ENCODE measurements at regions not wholly inside any gene's neighbourhood (a gene's known extent, or its start where the extent isn't known, plus 50 kb on each side); places are given as distances from the start of the nearest gene placed in this dataset.

- no peaks in the 10 kb centered on the region for H3K27me3 ChIP-seq (ENCODE audit: insufficient read depth, low read length, poor library complexity)
- H3K4me1 ChIP-seq (ENCODE audit: insufficient read depth, low read length) = peaks cover 16% of the 10 kb centered on the region
- no peaks in the 10 kb centered on the region for H3K9me3 ChIP-seq (ENCODE audit: insufficient read depth, low read length, severe bottlenecking)
- H3K36me3 ChIP-seq (ENCODE audit: insufficient read depth, low read length) = no peaks in the 10 kb centered on the region
- no peaks in the 10 kb centered on the region for H4K20me1 ChIP-seq (ENCODE audit: insufficient read depth, low read length)
- no peak overlapping the region for H2AFZ ChIP-seq (ENCODE audit: low read depth, low read length)
- no peak overlapping the region for H3K4me3 ChIP-seq (ENCODE audit: low read depth in 1 of 2, low read length in 2 of 2)
- no peaks in the 10 kb centered on the region for H3K79me2 ChIP-seq (ENCODE audit: insufficient read depth, low read length)
- ATAC-seq (ENCODE audit: insufficient read depth, low read depth) = no peak
- H3K9ac ChIP-seq (ENCODE audit: low read depth, low read length) = no peak overlapping the region
- no peak for TF ChIP-seq CTCF (IDR thresholded peaks at IDR 0.05; ENCODE audit: borderline replicate concordance, extremely low read depth, low read length, poor library complexity, severe bottlenecking)
- no peak for TF ChIP-seq EZH2 (IDR thresholded peaks at IDR 0.05; ENCODE audit: borderline replicate concordance, low read depth, low read length, severe bottlenecking)
- no peak overlapping the region for H3K4me2 ChIP-seq (ENCODE audit: insufficient read depth, low read length)
- DNase-seq = no peak
- no peak overlapping the region for H3K27ac ChIP-seq (ENCODE audit: low read length)
Observed at GRCh38 chr20:48171626-48172356, 386.5 kb upstream of the SULF2 start.

DNA sequence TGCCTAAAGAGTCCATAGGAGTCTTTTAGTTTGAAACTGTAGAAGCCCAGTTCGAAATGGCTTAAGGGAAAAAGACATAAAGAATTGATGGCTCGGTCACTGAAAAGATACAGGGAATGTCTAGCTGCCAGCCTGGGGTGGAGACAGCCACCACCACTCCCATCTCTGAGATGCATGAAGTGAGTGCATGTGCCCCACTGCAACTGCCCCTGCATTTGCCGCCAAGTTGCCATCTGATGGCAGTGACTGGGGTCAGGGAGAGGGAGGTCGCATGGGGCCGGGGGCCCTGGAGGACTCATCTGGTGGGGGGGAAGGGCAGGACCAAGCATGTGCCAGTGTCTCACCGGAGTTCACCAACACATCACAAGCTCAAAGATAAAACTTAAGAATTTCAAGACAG is 385.8 kb upstream of the SULF2 start:
- H3K27me3 ChIP-seq (ENCODE audit: insufficient read depth, low read length, poor library complexity) = no peaks in the 10 kb centered on the region

DNA sequence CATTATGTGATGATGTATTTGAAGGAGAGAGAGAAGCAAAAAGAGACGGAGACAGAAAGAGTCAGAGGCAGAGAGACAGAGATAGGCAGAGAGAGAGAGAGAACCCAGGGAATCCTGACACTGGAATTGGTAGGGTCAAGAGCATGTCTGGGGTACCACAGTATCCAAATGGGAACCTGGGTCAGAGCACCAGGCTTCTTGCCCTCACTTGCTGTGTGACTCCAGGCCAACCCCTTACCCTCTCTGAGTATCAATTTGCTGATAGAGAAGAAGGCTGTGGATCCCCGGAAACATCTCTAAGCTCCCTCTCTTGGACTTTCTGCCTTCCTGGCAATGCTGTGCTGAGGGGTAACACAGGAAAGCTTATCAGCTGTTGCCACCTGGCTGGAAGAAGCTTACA is 385.3 kb upstream of the SULF2 start:
- H3K36me3 ChIP-seq (ENCODE audit: insufficient read depth, low read length) = no peaks in the 10 kb centered on the region

More for the DNA sequence above, 385.8 kb upstream of the SULF2 start:
- no peak overlapping the region for H3K27ac ChIP-seq (ENCODE audit: low read length)
- H3K36me3 ChIP-seq (ENCODE audit: insufficient read depth, low read length) = no peaks in the 10 kb centered on the region
- TF ChIP-seq EZH2 (IDR thresholded peaks at IDR 0.05; ENCODE audit: borderline replicate concordance, low read depth, low read length, severe bottlenecking) (no peak), CTCF (IDR thresholded peaks at IDR 0.05; ENCODE audit: borderline replicate concordance, extremely low read depth, low read length, poor library complexity, severe bottlenecking) (no peak)
- no peaks in the 10 kb centered on the region for H3K79me2 ChIP-seq (ENCODE audit: insufficient read depth, low read length)
- no peak for ATAC-seq (ENCODE audit: insufficient read depth, low read depth)
- no peak overlapping the region for H3K4me2 ChIP-seq (ENCODE audit: insufficient read depth, low read length)
- peaks cover 23% of the 10 kb centered on the region for H3K4me1 ChIP-seq (ENCODE audit: insufficient read depth, low read length)
- H3K9me3 ChIP-seq (ENCODE audit: insufficient read depth, low read length, severe bottlenecking) = no peaks in the 10 kb centered on the region
- H4K20me1 ChIP-seq (ENCODE audit: insufficient read depth, low read length) = no peaks in the 10 kb centered on the region
- H2AFZ ChIP-seq (ENCODE audit: low read depth, low read length) = no peak overlapping the region
- no peak for DNase-seq
- H3K4me3 ChIP-seq (ENCODE audit: low read depth in 1 of 2, low read length in 2 of 2) = no peak overlapping the region
- no peak overlapping the region for H3K9ac ChIP-seq (ENCODE audit: low read depth, low read length)

More for the DNA sequence above, 385.3 kb upstream of the SULF2 start:
- no peaks in the 10 kb centered on the region for H3K9me3 ChIP-seq (ENCODE audit: insufficient read depth, low read length, severe bottlenecking)
- H2AFZ ChIP-seq (ENCODE audit: low read depth, low read length) = no peak overlapping the region
- H3K79me2 ChIP-seq (ENCODE audit: insufficient read depth, low read length) = no peaks in the 10 kb centered on the region
- H3K4me1 ChIP-seq (ENCODE audit: insufficient read depth, low read length) = peaks cover 27% of the 10 kb centered on the region
- no peak for TF ChIP-seq EZH2 (IDR thresholded peaks at IDR 0.05; ENCODE audit: borderline replicate concordance, low read depth, low read length, severe bottlenecking)
- TF ChIP-seq CTCF (IDR thresholded peaks at IDR 0.05; ENCODE audit: borderline replicate concordance, extremely low read depth, low read length, poor library complexity, severe bottlenecking) = peak; percentile 36
- H3K4me2 ChIP-seq (ENCODE audit: insufficient read depth, low read length) = no peak overlapping the region
- ATAC-seq (ENCODE audit: insufficient read depth, low read depth) = peak; percentile 29; the same call in 2 of the 3 replicates
- DNase-seq = no peak
- H3K9ac ChIP-seq (ENCODE audit: low read depth, low read length) = no peak overlapping the region
- H4K20me1 ChIP-seq (ENCODE audit: insufficient read depth, low read length) = no peaks in the 10 kb centered on the region
- no peak overlapping the region for H3K27ac ChIP-seq (ENCODE audit: low read length)
- no peaks in the 10 kb centered on the region for H3K27me3 ChIP-seq (ENCODE audit: insufficient read depth, low read length, poor library complexity)
- no peak overlapping the region for H3K4me3 ChIP-seq (ENCODE audit: low read depth in 1 of 2, low read length in 2 of 2)
